ENCODE measurements at regions not wholly inside any gene's neighbourhood (a gene's known extent, or its start where the extent isn't known, plus 50 kb on each side); places are given as distances from the start of the nearest gene placed in this dataset.
"Not testable (repeated sequence)": the region's sequence is repeated elsewhere in the genome, so short reads cannot be mapped to it uniquely, and the experiment has no call there.

DNA sequence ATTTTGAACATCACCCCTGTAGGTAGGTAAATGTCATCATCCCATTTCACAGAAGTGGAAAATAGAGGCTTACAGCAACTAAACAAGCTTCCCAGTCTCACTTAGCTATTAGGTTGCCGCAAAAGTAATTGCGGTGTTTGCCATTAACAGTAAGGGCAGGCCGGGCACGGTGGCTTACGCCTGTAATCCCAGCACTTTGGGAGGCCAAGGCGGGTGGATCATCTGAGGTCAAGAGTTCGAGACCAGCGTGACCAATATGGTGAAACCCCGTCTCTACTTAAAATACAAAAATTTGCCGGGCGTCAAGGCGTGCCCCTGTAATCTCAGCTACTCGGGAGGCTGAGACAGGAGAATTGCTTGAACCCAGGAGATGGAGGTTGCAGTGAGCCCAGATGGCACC, 179.7 kb downstream of the IRF8 start:
- TF ChIP-seq, protein P1, sequence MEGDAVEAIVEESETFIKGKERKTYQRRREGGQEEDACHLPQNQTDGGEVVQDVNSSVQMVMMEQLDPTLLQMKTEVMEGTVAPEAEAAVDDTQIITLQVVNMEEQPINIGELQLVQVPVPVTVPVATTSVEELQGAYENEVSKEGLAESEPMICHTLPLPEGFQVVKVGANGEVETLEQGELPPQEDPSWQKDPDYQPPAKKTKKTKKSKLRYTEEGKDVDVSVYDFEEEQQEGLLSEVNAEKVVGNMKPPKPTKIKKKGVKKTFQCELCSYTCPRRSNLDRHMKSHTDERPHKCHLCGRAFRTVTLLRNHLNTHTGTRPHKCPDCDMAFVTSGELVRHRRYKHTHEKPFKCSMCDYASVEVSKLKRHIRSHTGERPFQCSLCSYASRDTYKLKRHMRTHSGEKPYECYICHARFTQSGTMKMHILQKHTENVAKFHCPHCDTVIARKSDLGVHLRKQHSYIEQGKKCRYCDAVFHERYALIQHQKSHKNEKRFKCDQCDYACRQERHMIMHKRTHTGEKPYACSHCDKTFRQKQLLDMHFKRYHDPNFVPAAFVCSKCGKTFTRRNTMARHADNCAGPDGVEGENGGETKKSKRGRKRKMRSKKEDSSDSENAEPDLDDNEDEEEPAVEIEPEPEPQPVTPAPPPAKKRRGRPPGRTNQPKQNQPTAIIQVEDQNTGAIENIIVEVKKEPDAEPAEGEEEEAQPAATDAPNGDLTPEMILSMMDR (conservative IDR thresholded peaks at IDR 0.05 in 1 of 2, IDR thresholded peaks at IDR 0.05 in 1 of 2; ENCODE audit: extremely low read depth in 1 of 2, insufficient read depth in 1 of 2, low read depth in 1 of 2, low read length in 2 of 2) = not testable (repeated sequence)
- TF ChIP-seq EZH2 (IDR thresholded peaks at IDR 0.05; ENCODE audit: borderline replicate concordance, low read length) = not testable (repeated sequence)
